T-cell (primary cell): ENCODE measurements at regions not wholly inside any gene's neighbourhood (a gene's known extent, or its start where the extent isn't known, plus 50 kb on each side); places are given as distances from the start of the nearest gene placed in this dataset.

Experiments
- ATAC-seq, 4 experiments: fragments of 200-7000 bp in 3 of 4; fragments of 150-1000 bp in 1 of 4; cut with Tn5 transposase; replicated peaks in 1 of 4; 1 replicate in 3 of 4; 2 replicates in 1 of 4; pipeline ENCODE4 v1.10.0; 2021; ENCODE audit warnings: moderate library complexity in 3 of 4, mild to moderate bottlenecking in 2 of 4, moderate number of reproducible peaks in 1 of 4
- CTCF ChIA-PET, 2 donors: fragments of 300-600 bp; sonication (Branson Sonifier 250); formaldehyde crosslinking; loops; one replicate each; lab custom pipeline; 2022; ENCODE audit warnings: antibody characterized with exemption in 2 of 2; lab: Charles Lee
- POLR2A ChIA-PET, 2 donors: fragments of 300-600 bp; sonication (Branson Sonifier 250); formaldehyde crosslinking; loops; one replicate each; lab custom pipeline; 2022; ENCODE audit warnings: antibody characterized with exemption in 2 of 2; lab: Charles Lee
- DNase-seq, 35 experiments: peaks; one replicate each; pipeline versions ENCODE4 v3.0.0 to v3.0.0-alpha.2; 2013 to 2023
- H3K27ac ChIP-seq: one replicate; pipeline ENCODE4 v1.5.1; 2013; ENCODE audit warnings: low read length
- H3K27me3 ChIP-seq, 2 experiments: replicated peaks in 1 of 2; 1 replicate in 1 of 2; 2 replicates in 1 of 2; pipeline versions ENCODE4 v1.6.1 to v1.7.0; 2013; ENCODE audit warnings: low read length in 1 of 2, mixed read lengths in 1 of 2; ENCODE audit not compliant: control insufficient read depth in 2 of 2, insufficient read depth in 2 of 2; ENCODE audit errors: extremely low read depth in 1 of 2
- H3K36me3 ChIP-seq, 2 donors: 1 replicate in 1 of 2; 2 replicates in 1 of 2; pipeline versions ENCODE4 v1.6.1 to v1.7.0; 2013; ENCODE audit warnings: low read length in 1 of 2; ENCODE audit not compliant: control insufficient read depth in 2 of 2, insufficient read depth in 1 of 2; ENCODE audit errors: extremely low read depth in 1 of 2
- H3K4me1 ChIP-seq, 2 experiments: 1 replicate in 1 of 2; 2 replicates in 1 of 2; pipeline versions ENCODE4 v1.6.1 to v1.7.0; 2013; ENCODE audit warnings: low read length in 2 of 2, mixed read lengths in 1 of 2; ENCODE audit not compliant: insufficient read depth in 2 of 2, control insufficient read depth in 1 of 2; ENCODE audit errors: extremely low read depth in 1 of 2
- H3K4me3 ChIP-seq, 2 donors: 1 replicate in 1 of 2; 2 replicates in 1 of 2; pipeline versions ENCODE4 v1.5.1 to v1.7.0; 2013; ENCODE audit warnings: mild to moderate bottlenecking in 2 of 2, low read length in 1 of 2, moderate library complexity in 1 of 2; ENCODE audit not compliant: control insufficient read depth in 1 of 2; ENCODE audit errors: extremely low read depth in 1 of 2
- H3K9me3 ChIP-seq: 2 replicates; pipeline ENCODE4 v1.7.0; 2013
- H3K27ac Mint-ChIP-seq, 2 donors: one replicate each; pipeline ENCODE4 v1.8.0; 2020 to 2021; ENCODE audit warnings: mild to moderate bottlenecking in 2 of 2, mixed read lengths in 2 of 2
- H3K27me3 Mint-ChIP-seq, 2 donors: one replicate each; pipeline ENCODE4 v1.8.0; 2021 to 2022; ENCODE audit warnings: mixed read lengths in 2 of 2
- H3K36me3 Mint-ChIP-seq: one replicate; pipeline ENCODE4 v1.8.0; 2021; ENCODE audit warnings: mixed read lengths
- H3K4me1 Mint-ChIP-seq, 3 donors: one replicate each; pipeline ENCODE4 v1.8.0; 2020 to 2022; ENCODE audit warnings: mixed read lengths in 3 of 3, mild to moderate bottlenecking in 1 of 3
- H3K4me3 Mint-ChIP-seq, 3 donors: one replicate each; pipeline ENCODE4 v1.8.0; 2020 to 2022; ENCODE audit warnings: mild to moderate bottlenecking in 3 of 3, mixed read lengths in 3 of 3, moderate library complexity in 3 of 3
- H3K9me3 Mint-ChIP-seq, 3 donors: one replicate each; pipeline ENCODE4 v1.8.0; 2020 to 2022; ENCODE audit warnings: mixed read lengths in 3 of 3
- whole genome bisulfite sequencing: methylation state at CpG from one replicate; pipeline ENCODE4 v1.1.5; 2013; ENCODE audit warnings: missing lambda C conversion rate; ENCODE audit not compliant: insufficient coverage; 5-methylcytosine and 5-hydroxymethylcytosine counted together

- POLR2A ChIA-PET: no interaction called here
- no peak overlapping the region for H3K4me3 ChIP-seq
- 68% methylated on average over 5 of the region's 8 CpGs for WGBS
- Mint-ChIP-seq H3K27me3 (peaks cover 1 to 5% of the 10 kb centered on the region in 2 donors), H3K27ac (no peak overlapping the region), H3K36me3 (no peaks in the 10 kb centered on the region), H3K4me1 (no peaks in the 10 kb centered on the region), H3K4me3 (no peak overlapping the region), H3K9me3 (peaks cover 0 to 5% (median 0%) of the 10 kb centered on the region in 3 donors)
- H3K27me3 ChIP-seq: peaks cover 0 to 12% of the 10 kb centered on the region in 2 experiments
- no peak overlapping the region for H3K27ac ChIP-seq
- no peaks in the 10 kb centered on the region for H3K4me1 ChIP-seq
- DNase-seq: no peak
- no peak for ATAC-seq
- no peaks in the 10 kb centered on the region for H3K36me3 ChIP-seq
- H3K9me3 ChIP-seq: no peaks in the 10 kb centered on the region
- CTCF ChIA-PET: interaction anchor here in 1 of 2 donors (0.6 kb wide), 1 partner anchor 53 kb away, joined by 9 read pairs; no protein-coding TSS in a partner anchor
Measured at GRCh38 chr15:27675571-27675970, 423.5 kb downstream of the OCA2 start.

GRCh38 chr15:27674826-27675225 lies 424.3 kb downstream of the OCA2 start:
- WGBS: 76% methylated on average over 7 of the region's 10 CpGs
- DNase-seq (no peak), ATAC-seq (no peak)
- H3K36me3 ChIP-seq: no peaks in the 10 kb centered on the region
- H3K27ac ChIP-seq: no peak overlapping the region
- Mint-ChIP-seq H3K27me3 (peaks cover 1 to 5% of the 10 kb centered on the region in 2 donors), H3K27ac (no peak overlapping the region), H3K9me3 (peaks cover 0 to 5% (median 0%) of the 10 kb centered on the region in 3 donors), H3K4me3 (no peak overlapping the region), H3K4me1 (no peaks in the 10 kb centered on the region), H3K36me3 (no peaks in the 10 kb centered on the region)
- no peaks in the 10 kb centered on the region for H3K9me3 ChIP-seq
- H3K4me3 ChIP-seq: no peak overlapping the region
- H3K4me1 ChIP-seq: no peaks in the 10 kb centered on the region
- ChIA-PET CTCF (interaction anchor here in 1 of 2 donors (0.6 kb wide), 1 partner anchor 54 kb away, joined by 9 read pairs; no protein-coding TSS in a partner anchor), POLR2A (no interaction called here)
- peaks cover 0 to 10% of the 10 kb centered on the region in 2 experiments for H3K27me3 ChIP-seq

GRCh38 chr15:27673766-27674445 lies 425.2 kb downstream of the OCA2 start:
- Histone ChIP-seq H3K36me3 (no peaks in the 10 kb centered on the region), H3K4me1 (no peaks in the 10 kb centered on the region), H3K27ac (no peak overlapping the region), H3K4me3 (no peak overlapping the region), H3K27me3 (peaks cover 0 to 5% of the 10 kb centered on the region in 2 experiments), H3K9me3 (no peaks in the 10 kb centered on the region)
- Mint-ChIP-seq H3K36me3 (no peaks in the 10 kb centered on the region), H3K27ac (no peak overlapping the region), H3K4me1 (no peaks in the 10 kb centered on the region), H3K9me3 (peaks cover 0 to 4% (median 0%) of the 10 kb centered on the region in 3 donors), H3K4me3 (no peak overlapping the region), H3K27me3 (no peaks in the 10 kb centered on the region)
- 83% methylated on average over 12 of the region's 15 CpGs for WGBS
- ChIA-PET POLR2A (no interaction called here), CTCF (no interaction called here)
- no peak for DNase-seq
- no peak for ATAC-seq

- Histone ChIP-seq H3K27me3 (peaks cover 0 to 4% of the 10 kb centered on the region in 2 experiments), H3K27ac (no peak overlapping the region), H3K4me1 (no peaks in the 10 kb centered on the region), H3K36me3 (no peaks in the 10 kb centered on the region), H3K9me3 (no peaks in the 10 kb centered on the region), H3K4me3 (no peak overlapping the region)
- Mint-ChIP-seq H3K27me3 (no peaks in the 10 kb centered on the region), H3K27ac (no peak overlapping the region), H3K36me3 (no peaks in the 10 kb centered on the region), H3K4me3 (no peak overlapping the region), H3K9me3 (peaks cover 0 to 4% (median 0%) of the 10 kb centered on the region in 3 donors), H3K4me1 (no peaks in the 10 kb centered on the region)
- POLR2A ChIA-PET: interaction anchor here in 1 of 2 donors (0.6 kb wide), 1 partner anchor 67 kb away, joined by 5 read pairs; no protein-coding TSS in a partner anchor
- 96% methylated on average over 8 of the region's 8 CpGs for WGBS
- no peak for DNase-seq
- CTCF ChIA-PET: no interaction called here
- ATAC-seq: no peak
Measured at GRCh38 chr15:27672537-27672936, 426.6 kb downstream of the OCA2 start.

- H3K4me3 ChIP-seq: no peak overlapping the region
- Mint-ChIP-seq H3K4me3 (no peak overlapping the region), H3K27me3 (no peaks in the 10 kb centered on the region), H3K36me3 (no peaks in the 10 kb centered on the region), H3K4me1 (no peaks in the 10 kb centered on the region), H3K27ac (no peak overlapping the region), H3K9me3 (peaks cover 0 to 4% (median 0%) of the 10 kb centered on the region in 3 donors)
- POLR2A ChIA-PET: no interaction called here
- H3K9me3 ChIP-seq: no peaks in the 10 kb centered on the region
- no peak for ATAC-seq
- no peaks in the 10 kb centered on the region for H3K4me1 ChIP-seq
- H3K27ac ChIP-seq: no peak overlapping the region
- H3K27me3 ChIP-seq: peaks cover 0 to under 1% of the 10 kb centered on the region in 2 experiments
- CTCF ChIA-PET: no interaction called here
- WGBS: 65% methylated on average over 10 of the region's 13 CpGs
- DNase-seq: no peak
- no peaks in the 10 kb centered on the region for H3K36me3 ChIP-seq
Measured at GRCh38 chr15:27671819-27672437, 427.2 kb downstream of the OCA2 start.

GRCh38 chr15:27670486-27671209 lies 428.5 kb downstream of the OCA2 start:
- POLR2A ChIA-PET: no interaction called here
- DNase-seq: no peak
- no peak overlapping the region for H3K4me3 Mint-ChIP-seq

More at GRCh38 chr15:27670486-27671209, 428.5 kb downstream of the OCA2 start:
- CTCF ChIA-PET: no interaction called here
- no peaks in the 10 kb centered on the region for H3K27me3 ChIP-seq
- 78% methylated on average over 8 of the region's 11 CpGs for WGBS
- no peaks in the 10 kb centered on the region for H3K4me1 Mint-ChIP-seq
- peaks cover 0 to 4% (median 0%) of the 10 kb centered on the region in 3 donors for H3K9me3 Mint-ChIP-seq
- peaks cover 0 to 1% of the 10 kb centered on the region in 2 donors for H3K27me3 Mint-ChIP-seq
- H3K4me1 ChIP-seq: no peaks in the 10 kb centered on the region
- no peak overlapping the region for H3K27ac ChIP-seq
- H3K4me3 ChIP-seq: no peak overlapping the region
- H3K27ac Mint-ChIP-seq: no peak overlapping the region
- ATAC-seq: no peak
- H3K36me3 Mint-ChIP-seq: no peaks in the 10 kb centered on the region
- H3K9me3 ChIP-seq: no peaks in the 10 kb centered on the region
- no peaks in the 10 kb centered on the region for H3K36me3 ChIP-seq
